ENCODE measurements at regions not wholly inside any gene's neighbourhood (a gene's known extent, or its start where the extent isn't known, plus 50 kb on each side); places are given as distances from the start of the nearest gene placed in this dataset.
"Not testable (repeated sequence)": the region's sequence is repeated elsewhere in the genome, so short reads cannot be mapped to it uniquely, and the experiment has no call there.

DNA sequence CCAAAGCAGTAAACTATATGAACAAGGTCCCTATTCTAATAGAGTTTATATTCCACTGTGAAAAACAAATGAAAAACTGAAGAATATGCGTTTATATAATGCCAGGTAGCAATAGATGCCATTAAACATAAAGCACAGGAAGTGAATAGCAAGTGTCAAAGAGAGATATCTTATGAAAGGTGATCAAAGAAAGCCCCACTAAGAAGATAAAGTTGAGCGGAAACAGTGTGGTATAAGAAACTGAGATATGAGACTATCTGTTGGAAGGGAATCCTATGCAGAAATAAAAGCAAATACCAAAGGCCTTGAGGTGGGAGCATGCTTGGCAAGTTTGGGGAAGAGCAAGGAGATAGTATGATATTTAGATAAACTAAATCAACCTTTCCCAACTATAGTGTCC is 123.1 kb upstream of the FAR2 start:
- Mint-ChIP-seq H3K4me3 (no peak overlapping the region), H3K27ac (no peak overlapping the region), H3K27me3 (peaks cover 5% of the 10 kb centered on the region), H3K36me3 (peaks cover 4% of the 10 kb centered on the region), H3K9me3 (no peaks in the 10 kb centered on the region), H3K4me1 (ENCODE audit: unreplicated experiment) (peaks cover 5% of the 10 kb centered on the region)
- no peak for DNase-seq (ENCODE audit: extremely low spot score, unreplicated experiment)
- TF ChIP-seq, protein P1, sequence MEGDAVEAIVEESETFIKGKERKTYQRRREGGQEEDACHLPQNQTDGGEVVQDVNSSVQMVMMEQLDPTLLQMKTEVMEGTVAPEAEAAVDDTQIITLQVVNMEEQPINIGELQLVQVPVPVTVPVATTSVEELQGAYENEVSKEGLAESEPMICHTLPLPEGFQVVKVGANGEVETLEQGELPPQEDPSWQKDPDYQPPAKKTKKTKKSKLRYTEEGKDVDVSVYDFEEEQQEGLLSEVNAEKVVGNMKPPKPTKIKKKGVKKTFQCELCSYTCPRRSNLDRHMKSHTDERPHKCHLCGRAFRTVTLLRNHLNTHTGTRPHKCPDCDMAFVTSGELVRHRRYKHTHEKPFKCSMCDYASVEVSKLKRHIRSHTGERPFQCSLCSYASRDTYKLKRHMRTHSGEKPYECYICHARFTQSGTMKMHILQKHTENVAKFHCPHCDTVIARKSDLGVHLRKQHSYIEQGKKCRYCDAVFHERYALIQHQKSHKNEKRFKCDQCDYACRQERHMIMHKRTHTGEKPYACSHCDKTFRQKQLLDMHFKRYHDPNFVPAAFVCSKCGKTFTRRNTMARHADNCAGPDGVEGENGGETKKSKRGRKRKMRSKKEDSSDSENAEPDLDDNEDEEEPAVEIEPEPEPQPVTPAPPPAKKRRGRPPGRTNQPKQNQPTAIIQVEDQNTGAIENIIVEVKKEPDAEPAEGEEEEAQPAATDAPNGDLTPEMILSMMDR (conservative IDR thresholded peaks at IDR 0.05), result no peak

DNA sequence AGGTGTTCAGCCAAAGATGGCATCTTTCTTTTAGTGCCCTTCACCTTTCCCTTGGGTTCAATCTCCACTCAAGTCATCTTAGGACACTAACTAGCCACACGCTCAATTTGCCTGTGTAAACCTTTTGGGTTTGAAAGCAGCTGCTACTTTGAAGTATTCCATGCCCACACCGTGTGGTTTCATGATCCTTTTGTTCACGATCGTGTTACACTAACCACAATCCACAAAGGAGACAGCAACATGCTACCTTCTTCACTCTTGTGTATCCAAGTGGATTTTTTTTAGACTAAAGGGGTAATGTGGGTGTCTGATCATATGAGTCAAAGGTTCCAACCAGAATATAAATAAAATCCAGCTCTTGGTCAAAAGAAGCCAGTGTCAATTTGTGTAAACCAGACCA is 122.7 kb upstream of the FAR2 start:
- Mint-ChIP-seq H3K27ac (no peak overlapping the region), H3K4me1 (ENCODE audit: unreplicated experiment) (peaks cover 5% of the 10 kb centered on the region), H3K9me3 (no peaks in the 10 kb centered on the region), H3K27me3 (peaks cover 5% of the 10 kb centered on the region), H3K4me3 (no peak overlapping the region), H3K36me3 (peaks cover 4% of the 10 kb centered on the region)
- TF ChIP-seq, protein P1 (conservative IDR thresholded peaks at IDR 0.05), result no peak
- no peak for DNase-seq (ENCODE audit: extremely low spot score, unreplicated experiment)

DNA sequence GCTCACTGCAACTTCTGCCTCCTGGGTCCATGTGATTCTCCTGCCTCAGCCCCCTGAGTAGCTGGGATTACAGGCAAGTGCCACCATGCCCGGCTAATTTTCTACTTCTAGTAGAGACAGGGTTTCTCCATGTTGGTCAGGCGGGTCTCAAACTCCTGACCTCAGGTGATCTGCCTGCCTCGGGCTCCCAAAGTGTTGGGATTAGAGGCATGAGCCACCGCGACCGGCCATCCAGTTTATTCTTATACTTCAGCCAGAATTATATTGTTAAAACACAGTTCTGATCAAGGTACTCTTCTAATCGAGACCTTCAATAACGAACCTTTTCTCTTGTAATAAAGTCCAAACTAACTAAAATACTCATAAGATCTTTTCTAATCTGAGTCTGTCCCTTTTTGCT is 119.6 kb upstream of the FAR2 start:
- H3K4me1 Mint-ChIP-seq (ENCODE audit: unreplicated experiment); H3K36me3 Mint-ChIP-seq; H3K9me3 Mint-ChIP-seq; DNase-seq (ENCODE audit: extremely low spot score, unreplicated experiment); H3K27ac Mint-ChIP-seq; H3K4me3 Mint-ChIP-seq: not testable (repeated sequence)
- peaks cover 10% of the 10 kb centered on the region for H3K27me3 Mint-ChIP-seq

DNA sequence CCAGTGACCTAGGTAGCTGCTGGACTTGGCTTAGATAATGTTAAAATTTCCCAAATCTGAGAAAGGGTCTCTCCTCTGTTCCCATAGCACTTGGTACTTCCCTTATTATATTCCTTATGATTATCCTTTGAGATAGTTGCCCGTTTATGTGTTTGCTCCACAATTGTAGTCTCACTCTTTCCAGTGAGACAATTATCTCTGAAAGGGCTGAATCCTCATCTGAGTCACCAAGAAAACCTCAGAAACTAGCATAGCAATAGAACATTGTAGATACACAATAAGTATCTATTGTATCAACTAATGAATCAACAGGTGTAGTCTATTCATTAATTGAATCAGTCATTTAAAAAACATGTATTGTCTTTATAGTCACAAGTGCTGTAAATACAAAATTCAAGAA is 119.1 kb upstream of the FAR2 start:
- Mint-ChIP-seq H3K36me3 (peaks cover 4% of the 10 kb centered on the region), H3K4me1 (ENCODE audit: unreplicated experiment) (no peaks in the 10 kb centered on the region)
- TF ChIP-seq, protein P1 (conservative IDR thresholded peaks at IDR 0.05), result no peak

DNA sequence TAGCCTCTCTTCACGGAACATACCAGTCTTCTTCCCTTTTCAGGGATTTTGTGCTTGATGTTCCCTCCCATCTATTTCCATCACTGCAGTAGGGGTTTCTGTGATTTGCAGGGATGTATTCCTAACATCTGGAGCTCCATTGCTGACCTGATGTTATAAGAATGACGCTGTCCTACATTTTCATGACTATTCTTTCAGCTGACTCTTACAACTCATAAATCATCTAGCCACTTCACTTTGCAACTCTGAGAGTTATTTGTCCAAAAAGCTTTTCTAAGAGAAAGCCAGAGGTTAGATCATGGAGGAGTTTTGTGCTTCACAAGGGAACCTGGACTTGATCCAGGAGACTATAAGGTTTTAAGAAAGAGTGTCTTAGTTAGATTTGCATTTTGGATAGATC is 116.6 kb upstream of the FAR2 start:
- H3K4me3 Mint-ChIP-seq, result no peak overlapping the region
- DNase-seq (ENCODE audit: extremely low spot score, unreplicated experiment), result no peak
- H3K9me3 Mint-ChIP-seq, result no peaks in the 10 kb centered on the region
- H3K36me3 Mint-ChIP-seq, result no peaks in the 10 kb centered on the region
- TF ChIP-seq, protein P1 (conservative IDR thresholded peaks at IDR 0.05), result no peak
- no peak overlapping the region for H3K27ac Mint-ChIP-seq
- no peaks in the 10 kb centered on the region for H3K4me1 Mint-ChIP-seq (ENCODE audit: unreplicated experiment)
- peaks cover 6% of the 10 kb centered on the region for H3K27me3 Mint-ChIP-seq

More for the DNA sequence above, 119.1 kb upstream of the FAR2 start:
- peaks cover 10% of the 10 kb centered on the region for H3K27me3 Mint-ChIP-seq
- no peak overlapping the region for H3K4me3 Mint-ChIP-seq
- no peak overlapping the region for H3K27ac Mint-ChIP-seq
- no peak for DNase-seq (ENCODE audit: extremely low spot score, unreplicated experiment)
- H3K9me3 Mint-ChIP-seq, result no peaks in the 10 kb centered on the region

DNA sequence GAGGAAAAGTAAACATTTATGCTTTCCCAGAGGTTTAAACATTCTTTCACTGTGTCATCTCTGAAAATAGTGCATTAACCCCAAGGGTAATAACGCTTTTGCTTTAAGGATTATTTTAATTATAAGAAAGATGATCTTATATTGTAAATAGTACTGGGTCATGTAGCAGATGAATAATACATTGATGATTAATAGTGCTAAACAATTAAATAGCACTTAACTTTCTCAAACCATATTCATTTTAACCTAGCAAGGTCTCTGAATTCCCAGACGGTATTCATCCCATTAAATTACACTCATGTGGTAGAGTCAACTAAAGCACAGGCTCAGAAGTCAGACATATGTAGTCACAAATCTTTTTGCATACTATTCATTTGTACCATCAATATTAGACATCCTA is 115.6 kb upstream of the FAR2 start:
- H3K4me1 Mint-ChIP-seq (ENCODE audit: unreplicated experiment), result no peaks in the 10 kb centered on the region

More for the DNA sequence above, 115.6 kb upstream of the FAR2 start:
- H3K27me3 Mint-ChIP-seq, result peaks cover 6% of the 10 kb centered on the region
- no peaks in the 10 kb centered on the region for H3K9me3 Mint-ChIP-seq
- H3K36me3 Mint-ChIP-seq, result no peaks in the 10 kb centered on the region
- TF ChIP-seq, protein P1 (conservative IDR thresholded peaks at IDR 0.05), result no peak
- H3K27ac Mint-ChIP-seq, result no peak overlapping the region
- no peak overlapping the region for H3K4me3 Mint-ChIP-seq
- no peak for DNase-seq (ENCODE audit: extremely low spot score, unreplicated experiment)

All from type B pancreatic cell (in vitro differentiated cells).